SK-N-SH treated with all-trans-retinoic acid at 6 μM for 48 hours (cell line): ENCODE measurements at regions not wholly inside any gene's neighbourhood (a gene's known extent, or its start where the extent isn't known, plus 50 kb on each side); places are given as distances from the start of the nearest gene placed in this dataset.

Source experiments
- CREB5 ChIP-seq: fragments of 250-450 bp; sonication (Bioruptor Pico); IDR thresholded peaks from 2 replicates; pipeline ENCODE4 v1.5.1; 2020; ENCODE audit warnings: low read depth, mild to moderate bottlenecking, moderate library complexity
- RARB ChIP-seq: fragments of 250-450 bp; sonication (Bioruptor Pico); IDR thresholded peaks from 2 replicates; pipeline ENCODE4 v1.8.0; 2021; ENCODE audit warnings: mild to moderate bottlenecking, moderate library complexity
- ZFP30 ChIP-seq: fragments of 450-650 bp; formaldehyde crosslinking; IDR thresholded peaks from 2 replicates; pipeline ENCODE4 v1.5.0; 2022; ENCODE audit warnings: mild to moderate bottlenecking, moderate library complexity
- TF ChIP-seq, protein P1 (sequence below): fragments of 250-450 bp; sonication (Bioruptor Pico); IDR thresholded peaks from 2 replicates; pipeline ENCODE4 v1.8.0; 2020; ENCODE audit warnings: mild to moderate bottlenecking, moderate library complexity, borderline replicate concordance

- no peak for TF ChIP-seq CREB5 (CRISPR knock-in tag)
- TF ChIP-seq ZFP30: no peak
- TF ChIP-seq, protein P1, sequence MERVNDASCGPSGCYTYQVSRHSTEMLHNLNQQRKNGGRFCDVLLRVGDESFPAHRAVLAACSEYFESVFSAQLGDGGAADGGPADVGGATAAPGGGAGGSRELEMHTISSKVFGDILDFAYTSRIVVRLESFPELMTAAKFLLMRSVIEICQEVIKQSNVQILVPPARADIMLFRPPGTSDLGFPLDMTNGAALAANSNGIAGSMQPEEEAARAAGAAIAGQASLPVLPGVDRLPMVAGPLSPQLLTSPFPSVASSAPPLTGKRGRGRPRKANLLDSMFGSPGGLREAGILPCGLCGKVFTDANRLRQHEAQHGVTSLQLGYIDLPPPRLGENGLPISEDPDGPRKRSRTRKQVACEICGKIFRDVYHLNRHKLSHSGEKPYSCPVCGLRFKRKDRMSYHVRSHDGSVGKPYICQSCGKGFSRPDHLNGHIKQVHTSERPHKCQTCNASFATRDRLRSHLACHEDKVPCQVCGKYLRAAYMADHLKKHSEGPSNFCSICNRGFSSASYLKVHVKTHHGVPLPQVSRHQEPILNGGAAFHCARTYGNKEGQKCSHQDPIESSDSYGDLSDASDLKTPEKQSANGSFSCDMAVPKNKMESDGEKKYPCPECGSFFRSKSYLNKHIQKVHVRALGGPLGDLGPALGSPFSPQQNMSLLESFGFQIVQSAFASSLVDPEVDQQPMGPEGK (CRISPR knock-in tag): no peak
- TF ChIP-seq RARB (CRISPR knock-in tag): no peak
Measured at GRCh38 chr12:25682421-25682820, 129.3 kb upstream of the LMNTD1 start.
